ENCODE measurements at regions not wholly inside any gene's neighbourhood (a gene's known extent, or its start where the extent isn't known, plus 50 kb on each side); places are given as distances from the start of the nearest gene placed in this dataset.

GRCh38 chr18:4851301-4851976, 345.6 kb downstream of the AKAIN1 start:
- DNase-seq (ENCODE audit: low read depth) = peak; percentile 7
- H3K4me3 ChIP-seq (ENCODE audit: low read depth, low read length) = no peak overlapping the region
- TF ChIP-seq MAX (IDR thresholded peaks at IDR 0.05; ENCODE audit: low read depth, low read length) = no peak
- TF ChIP-seq POLR2A (IDR thresholded peaks at IDR 0.05; ENCODE audit: extremely low read depth, insufficient read length) = no peak
- no peak for TF ChIP-seq CTCF (IDR thresholded peaks at IDR 0.05; ENCODE audit: low read depth, low read length)
- no peak for TF ChIP-seq MYC (IDR thresholded peaks at IDR 0.05; ENCODE audit: low read depth, low read length)

- no peak overlapping the region for H3K4me3 ChIP-seq (ENCODE audit: low read depth, low read length)
- TF ChIP-seq MAX (IDR thresholded peaks at IDR 0.05; ENCODE audit: low read depth, low read length) (no peak), CTCF (IDR thresholded peaks at IDR 0.05; ENCODE audit: low read depth, low read length) (no peak), POLR2A (IDR thresholded peaks at IDR 0.05; ENCODE audit: extremely low read depth, insufficient read length) (no peak), MYC (IDR thresholded peaks at IDR 0.05; ENCODE audit: low read depth, low read length) (no peak)
- no peak for DNase-seq (ENCODE audit: low read depth)
These were observed 350.0 kb downstream of the AKAIN1 start for GRCh38 chr18:4847056-4847455.

- TF ChIP-seq MAX (IDR thresholded peaks at IDR 0.05; ENCODE audit: low read depth, low read length) (no peak), MYC (IDR thresholded peaks at IDR 0.05; ENCODE audit: low read depth, low read length) (no peak)
- DNase-seq (ENCODE audit: low read depth) = no peak
- no peak overlapping the region for H3K4me3 ChIP-seq (ENCODE audit: low read depth, low read length)
These were observed 352.7 kb downstream of the AKAIN1 start for GRCh38 chr18:4844320-4844719.

GRCh38 chr18:4843771-4844170, 353.3 kb downstream of the AKAIN1 start:
- TF ChIP-seq CTCF (IDR thresholded peaks at IDR 0.05; ENCODE audit: low read depth, low read length) (no peak), POLR2A (IDR thresholded peaks at IDR 0.05; ENCODE audit: extremely low read depth, insufficient read length) (no peak), MAX (IDR thresholded peaks at IDR 0.05; ENCODE audit: low read depth, low read length) (no peak), MYC (IDR thresholded peaks at IDR 0.05; ENCODE audit: low read depth, low read length) (no peak)
- no peak for DNase-seq (ENCODE audit: low read depth)
- H3K4me3 ChIP-seq (ENCODE audit: low read depth, low read length) = no peak overlapping the region

- TF ChIP-seq POLR2A (IDR thresholded peaks at IDR 0.05; ENCODE audit: extremely low read depth, insufficient read length) (no peak), MYC (IDR thresholded peaks at IDR 0.05; ENCODE audit: low read depth, low read length) (no peak), MAX (IDR thresholded peaks at IDR 0.05; ENCODE audit: low read depth, low read length) (no peak), CTCF (IDR thresholded peaks at IDR 0.05; ENCODE audit: low read depth, low read length) (no peak)
- no peak for DNase-seq (ENCODE audit: low read depth)
- no peak overlapping the region for H3K4me3 ChIP-seq (ENCODE audit: low read depth, low read length)
These were observed 354.3 kb downstream of the AKAIN1 start for GRCh38 chr18:4842751-4843150.

GRCh38 chr18:4842287-4842686, 354.8 kb downstream of the AKAIN1 start:
- no peak for DNase-seq (ENCODE audit: low read depth)
- TF ChIP-seq POLR2A (IDR thresholded peaks at IDR 0.05; ENCODE audit: extremely low read depth, insufficient read length) = no peak
- no peak for TF ChIP-seq MAX (IDR thresholded peaks at IDR 0.05; ENCODE audit: low read depth, low read length)
- TF ChIP-seq MYC (IDR thresholded peaks at IDR 0.05; ENCODE audit: low read depth, low read length) = no peak
- TF ChIP-seq CTCF (IDR thresholded peaks at IDR 0.05; ENCODE audit: low read depth, low read length) = no peak
- H3K4me3 ChIP-seq (ENCODE audit: low read depth, low read length) = no peak overlapping the region

Data from NB4 (cell line).